GM18861 (cell line): ENCODE measurements at regions not wholly inside any gene's neighbourhood (a gene's known extent, or its start where the extent isn't known, plus 50 kb on each side); places are given as distances from the start of the nearest gene placed in this dataset.

Source experiments
- ATAC-seq: cut with Tn5 transposase; IDR thresholded peaks from one replicate; pipeline ENCODE4 v1.9.1; 2021; ENCODE audit not compliant: unreplicated experiment

DNA sequence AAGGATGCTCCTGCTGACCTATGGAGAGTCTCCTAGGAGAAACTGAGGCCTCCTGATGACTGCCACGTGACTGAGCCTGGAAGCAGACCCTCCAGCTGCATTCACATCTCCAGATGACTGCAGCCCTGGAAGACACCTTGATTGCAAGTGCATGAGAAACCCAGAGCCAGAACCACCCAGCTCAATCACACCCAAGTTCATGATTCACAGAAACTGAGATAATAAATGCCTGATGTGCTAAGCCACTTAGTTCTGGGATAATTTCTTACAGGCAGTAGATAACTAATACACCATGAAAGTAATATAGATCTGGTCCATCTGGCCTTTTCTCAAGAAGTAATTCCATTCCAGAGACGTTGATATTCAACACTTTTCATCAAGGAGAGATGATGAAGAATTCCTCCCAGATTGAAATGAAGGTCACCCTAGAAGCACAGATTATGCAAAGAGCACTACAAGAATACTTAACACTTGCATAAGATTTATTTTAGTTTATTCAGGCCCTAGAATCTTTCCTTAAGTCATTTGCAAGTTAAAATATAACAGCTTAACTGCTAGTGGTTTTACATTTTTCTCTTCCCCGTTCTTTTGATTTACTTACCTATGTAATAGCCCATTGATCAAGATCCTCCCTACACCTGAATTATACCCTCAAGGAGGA, 208.2 kb upstream of the INHBA start:
- ATAC-seq = no peak

- no peak for ATAC-seq
Observed at GRCh38 chr7:41907444-41907843, 204.6 kb upstream of the INHBA start.

DNA sequence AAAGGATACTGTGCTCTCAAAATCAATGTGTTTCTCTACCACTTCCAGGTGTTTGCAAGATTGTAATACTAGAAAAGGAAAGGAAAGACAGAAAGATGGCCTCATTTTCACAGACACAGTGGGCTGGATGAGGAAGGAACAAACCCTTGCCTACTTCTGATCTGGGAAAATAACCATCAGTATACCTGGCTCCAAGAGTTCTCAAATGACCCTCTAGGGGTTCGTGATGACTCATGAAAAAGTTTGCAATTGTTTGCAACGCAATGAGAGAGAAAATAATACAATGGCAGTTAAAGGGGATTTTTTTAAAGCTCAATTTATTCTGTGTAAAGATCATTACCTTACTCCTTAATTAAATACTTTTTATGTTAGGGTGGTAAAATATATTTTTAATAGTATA, 197.6 kb upstream of the INHBA start:
- ATAC-seq = no peak

DNA sequence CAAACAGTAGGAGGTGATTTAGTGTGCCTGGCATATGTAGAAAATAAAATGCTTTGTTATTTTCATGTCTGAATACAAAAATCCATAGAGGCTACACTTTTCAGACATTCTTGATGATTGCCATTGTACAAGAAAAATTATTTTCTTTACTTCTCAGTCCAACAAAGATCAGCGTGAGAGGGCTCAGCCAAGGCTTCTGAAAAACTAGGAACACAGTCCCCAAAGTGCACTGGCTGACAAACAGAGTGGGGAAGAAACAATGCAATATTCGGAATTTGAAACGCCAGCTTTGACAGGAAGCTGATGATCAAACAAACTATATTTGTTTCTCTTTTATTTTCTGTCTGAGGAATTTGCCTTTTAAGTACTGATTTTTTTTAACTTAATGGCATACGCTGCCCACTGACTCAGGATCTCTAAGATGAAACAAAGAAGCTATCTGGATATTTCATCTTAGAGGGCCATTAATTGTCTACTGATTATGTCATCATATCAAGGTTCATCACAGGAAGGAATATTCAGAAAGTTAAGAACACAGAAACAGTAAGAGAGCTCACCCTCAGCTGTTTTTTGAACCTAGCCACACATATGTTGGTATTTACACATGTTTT, 197.0 kb upstream of the INHBA start:
- no peak for ATAC-seq

DNA sequence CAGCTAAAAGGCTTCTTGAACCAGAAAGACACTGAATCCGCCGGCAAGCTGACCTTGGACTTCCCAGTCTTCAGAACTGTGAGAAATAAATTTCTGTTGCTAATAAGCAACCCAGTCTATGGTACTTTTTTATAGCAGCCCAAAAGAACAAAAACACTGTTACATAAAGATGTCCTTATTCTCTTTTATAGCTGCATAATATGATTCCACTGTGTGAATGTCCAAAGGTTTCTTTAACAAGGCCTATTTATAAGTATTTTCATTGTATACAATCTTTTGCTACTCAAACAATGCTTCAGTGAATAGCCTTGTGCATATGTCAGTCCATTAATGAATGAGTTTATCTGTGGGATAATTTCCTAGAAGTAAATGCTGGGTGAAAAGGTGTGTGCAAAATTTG, 190.8 kb upstream of the INHBA start:
- ATAC-seq = no peak

DNA sequence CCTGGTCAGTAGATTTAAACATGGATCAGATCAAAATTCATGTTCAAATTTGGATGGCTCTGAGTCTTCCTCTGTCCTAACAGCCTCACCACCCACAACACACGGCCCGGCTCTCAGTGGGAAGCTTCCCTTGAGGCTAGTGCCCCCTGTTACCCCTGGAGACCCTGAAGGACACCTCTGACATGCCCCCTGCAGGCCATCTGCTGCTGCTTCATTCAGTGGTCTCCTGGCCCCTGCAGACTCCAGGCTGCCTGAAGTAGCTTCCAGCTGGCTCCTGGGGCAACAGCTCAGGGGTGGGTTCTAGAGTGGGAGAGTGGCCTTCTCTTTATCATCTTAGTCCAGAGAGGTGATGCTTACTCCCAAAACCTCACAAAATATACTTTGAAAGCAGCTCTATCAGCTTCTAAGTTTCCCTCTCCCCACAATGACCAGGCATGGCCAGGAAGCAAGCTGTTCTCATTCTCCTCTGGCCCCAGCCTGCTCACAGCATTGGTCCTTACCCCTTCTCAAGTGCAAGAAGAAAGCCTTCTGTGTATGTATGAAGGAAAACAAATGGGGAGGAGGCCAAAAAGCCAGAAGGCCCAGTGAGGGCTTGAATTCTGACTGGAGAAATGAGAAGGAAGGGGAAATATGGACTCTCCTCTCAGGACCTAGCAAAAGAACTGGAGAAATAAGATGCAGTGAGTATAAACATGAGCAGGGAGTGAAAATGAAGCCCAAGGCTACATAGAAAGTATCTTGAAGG, 189.6 kb upstream of the INHBA start:
- no peak for ATAC-seq

GRCh38 chr7:41891950-41892349, 189.1 kb upstream of the INHBA start:
- ATAC-seq = no peak

- ATAC-seq = no peak
Observed at GRCh38 chr7:41890631-41891274, 187.9 kb upstream of the INHBA start.

- peak; percentile 2 for ATAC-seq
Observed at GRCh38 chr7:41889472-41889871, 186.6 kb upstream of the INHBA start.

DNA sequence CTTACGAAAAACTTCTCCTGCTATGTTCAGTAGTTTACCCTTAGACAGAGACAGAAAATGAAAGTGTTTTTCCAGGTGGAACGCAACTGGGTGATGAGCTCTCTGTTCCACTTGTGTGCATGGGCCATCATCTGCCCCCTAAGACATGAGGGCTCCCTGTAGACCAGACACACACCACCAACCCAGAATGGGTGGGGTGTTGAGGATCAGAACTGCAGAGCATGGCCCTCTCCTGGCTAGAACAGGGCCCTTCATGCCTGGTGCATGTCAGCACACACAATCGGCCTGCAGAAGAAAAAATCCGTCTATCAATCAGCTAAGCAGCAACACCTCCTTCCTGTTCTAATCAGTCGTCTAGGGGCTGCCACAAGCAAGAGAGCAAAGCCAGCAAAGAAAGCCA, 186.2 kb upstream of the INHBA start:
- peak; percentile 59 for ATAC-seq

- no peak for ATAC-seq
Observed at GRCh38 chr7:41887416-41887815, 184.5 kb upstream of the INHBA start.

DNA sequence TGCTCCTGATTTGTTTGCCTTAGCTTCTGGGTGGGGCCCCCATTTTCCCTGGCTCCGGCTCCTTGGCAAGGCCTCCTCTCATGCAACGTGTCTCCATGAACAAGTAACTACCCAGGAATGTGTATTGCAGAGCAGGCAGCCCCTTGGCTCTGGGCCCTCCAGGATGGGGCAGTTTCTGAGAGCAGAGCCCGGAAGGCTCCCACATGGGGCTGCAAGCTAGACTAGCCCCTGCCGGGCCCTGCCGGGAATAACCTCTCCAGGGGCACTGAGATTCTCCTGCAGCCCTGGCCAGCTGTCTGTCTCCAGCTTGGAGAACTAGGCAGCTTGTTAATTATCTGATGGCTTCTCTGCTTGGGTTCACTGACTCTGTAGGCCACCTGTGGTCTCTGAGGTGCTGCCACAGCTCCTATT, 184.0 kb upstream of the INHBA start:
- ATAC-seq = no peak

DNA sequence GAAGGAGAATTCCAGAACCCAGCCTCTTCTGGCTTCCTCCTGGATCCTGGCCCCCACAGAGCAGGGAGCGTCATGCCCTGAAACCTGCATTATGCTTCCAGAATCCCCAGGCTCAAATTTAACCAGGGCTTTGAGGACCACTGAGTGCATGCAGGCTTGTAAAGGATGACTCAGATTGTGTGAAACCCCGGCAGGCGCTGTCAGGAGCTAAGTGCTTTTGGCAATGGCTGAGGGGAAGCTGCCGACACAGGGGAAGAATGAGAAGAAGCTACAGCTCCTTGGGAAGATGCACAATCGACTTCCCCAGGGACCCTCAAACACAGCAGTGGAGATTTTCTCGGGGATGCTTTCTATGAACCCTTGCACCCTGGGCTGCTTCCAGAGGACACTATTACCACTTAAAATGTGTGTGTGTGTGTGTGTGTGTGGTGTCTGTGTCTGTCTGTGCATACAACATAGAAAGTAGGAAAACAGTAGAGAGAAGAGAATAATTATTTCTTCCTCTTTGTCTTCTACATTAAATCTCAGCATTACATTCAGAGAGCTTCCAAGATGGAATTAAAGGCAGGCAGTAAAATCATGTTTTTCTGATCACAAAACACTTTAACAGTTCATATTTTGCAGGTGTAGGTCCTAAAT, 183.5 kb upstream of the INHBA start:
- no peak for ATAC-seq

DNA sequence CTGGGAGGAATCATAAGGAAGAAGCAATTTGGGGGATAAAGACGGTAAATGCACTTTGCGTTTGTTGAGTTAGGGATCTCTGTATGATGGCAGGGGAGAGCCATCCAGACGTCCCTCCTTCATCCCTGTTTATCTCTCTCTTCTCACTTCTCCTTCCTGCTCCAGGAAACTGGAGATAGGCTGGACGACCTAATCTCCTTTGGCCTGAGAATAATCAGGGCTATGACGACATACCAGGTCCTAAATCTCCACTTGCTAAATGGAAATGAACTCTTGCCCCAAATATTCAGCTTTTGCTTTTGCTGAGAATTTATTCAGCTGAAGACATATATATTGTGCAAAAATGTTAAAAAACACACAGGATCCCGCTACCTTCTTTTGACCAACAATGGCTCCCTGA, 182.9 kb upstream of the INHBA start:
- no peak for ATAC-seq

DNA sequence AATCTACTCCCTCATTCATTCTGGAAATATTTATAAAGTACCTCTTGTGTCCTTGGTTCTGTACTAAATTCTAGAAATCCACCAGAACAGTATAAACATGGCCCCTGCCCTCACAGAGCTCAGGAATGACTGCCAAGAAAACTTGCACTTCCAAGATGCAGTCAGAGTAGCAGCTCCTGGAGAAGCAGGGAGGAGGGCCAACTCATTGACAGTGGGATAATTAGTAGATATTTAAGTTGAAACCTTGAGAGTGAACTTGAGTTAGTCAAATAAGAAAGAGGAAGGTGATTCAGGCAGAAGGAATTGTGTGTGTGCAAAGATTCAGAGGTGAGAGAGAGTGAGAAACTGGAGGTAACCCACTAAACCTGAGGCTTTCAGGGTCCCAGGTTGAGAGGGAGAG, 182.2 kb upstream of the INHBA start:
- ATAC-seq = no peak

GRCh38 chr7:41882745-41883420, 180.0 kb upstream of the INHBA start:
- ATAC-seq = peak; percentile 27

- ATAC-seq = peak; percentile 4
Observed at GRCh38 chr7:41882256-41882655, 179.4 kb upstream of the INHBA start.

GRCh38 chr7:41881331-41882130, 178.6 kb upstream of the INHBA start:
- ATAC-seq = peak; percentile 88

DNA sequence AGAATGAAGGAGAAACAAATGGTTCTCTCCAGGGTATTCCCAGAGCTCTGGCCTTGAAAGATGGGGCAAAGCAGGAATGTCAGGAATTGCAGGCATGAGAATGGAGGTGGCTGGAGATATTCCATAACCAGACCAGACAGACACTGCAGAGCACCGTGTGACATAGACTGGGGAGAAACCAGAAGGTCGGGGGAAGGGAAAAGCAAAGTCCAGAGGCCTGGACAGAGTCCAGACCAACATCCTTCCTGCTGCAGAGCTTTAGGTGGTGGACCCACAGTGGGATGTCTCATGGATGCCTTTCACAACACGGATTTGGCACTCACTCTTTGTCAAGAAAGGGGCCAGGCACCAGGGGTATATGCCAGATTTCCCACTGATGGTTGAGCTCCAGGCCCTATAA, 177.2 kb upstream of the INHBA start:
- no peak for ATAC-seq

DNA sequence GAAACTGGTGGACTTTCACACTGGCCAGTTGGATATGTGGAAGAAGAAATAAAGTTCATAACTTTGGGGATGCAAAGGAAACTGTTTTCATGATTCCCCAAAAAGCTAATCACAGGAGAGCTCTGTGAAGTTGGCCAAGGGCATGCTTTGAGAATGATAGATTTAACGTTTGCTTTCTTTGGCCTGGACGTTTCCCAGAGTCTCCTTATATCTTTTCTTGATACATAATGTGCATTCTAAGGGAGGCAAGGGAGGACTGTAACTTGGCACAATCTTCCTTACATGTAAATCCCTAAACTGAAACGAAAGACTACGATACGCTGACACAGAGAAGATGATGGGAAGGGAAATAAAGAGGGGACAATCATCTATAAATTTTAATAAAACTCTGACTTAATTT, 176.5 kb upstream of the INHBA start:
- no peak for ATAC-seq
